ENCODE measurements at regions not wholly inside any gene's neighbourhood (a gene's known extent, or its start where the extent isn't known, plus 50 kb on each side); places are given as distances from the start of the nearest gene placed in this dataset.

- TF ChIP-seq RAD21 (IDR thresholded peaks at IDR 0.05; ENCODE audit: low read length) = no peak
- no peak for TF ChIP-seq USF2 (IDR thresholded peaks at IDR 0.05; ENCODE audit: low read depth, low read length)
- no peak for TF ChIP-seq CTCF (conservative IDR thresholded peaks at IDR 0.05; ENCODE audit: low read depth, low read length)
- TF ChIP-seq RFX5 (IDR thresholded peaks at IDR 0.05; ENCODE audit: low read depth, low read length) = no peak
- TF ChIP-seq ELK1 (IDR thresholded peaks at IDR 0.05; ENCODE audit: borderline replicate concordance, low read depth, low read length) = no peak
- TF ChIP-seq MXI1 (IDR thresholded peaks at IDR 0.05; ENCODE audit: borderline replicate concordance, low read depth, low read length) = no peak
- no peak for TF ChIP-seq POLR2A (IDR thresholded peaks at IDR 0.05; ENCODE audit: low read depth, low read length)
- no peak for TF ChIP-seq RCOR1 (IDR thresholded peaks at IDR 0.05; ENCODE audit: insufficient replicate concordance, low read length)
- no peak for TF ChIP-seq CEBPB (IDR thresholded peaks at IDR 0.05; ENCODE audit: low read depth, low read length)
- TF ChIP-seq MAZ (IDR thresholded peaks at IDR 0.05; ENCODE audit: borderline replicate concordance, low read depth, low read length) = no peak
- no peak for TF ChIP-seq SMC3 (IDR thresholded peaks at IDR 0.05; ENCODE audit: low read depth, low read length)
- TF ChIP-seq FOS (IDR thresholded peaks at IDR 0.05; ENCODE audit: low read depth, low read length) = no peak
- no peak for TF ChIP-seq MAFK (IDR thresholded peaks at IDR 0.05; ENCODE audit: low read depth, low read length)
Observed at GRCh38 chr4:166426300-166426863, 553.3 kb downstream of the TLL1 start.

All from IMR-90 (cell line).